ENCODE measurements at regions not wholly inside any gene's neighbourhood (a gene's known extent, or its start where the extent isn't known, plus 50 kb on each side); places are given as distances from the start of the nearest gene placed in this dataset.

DNA sequence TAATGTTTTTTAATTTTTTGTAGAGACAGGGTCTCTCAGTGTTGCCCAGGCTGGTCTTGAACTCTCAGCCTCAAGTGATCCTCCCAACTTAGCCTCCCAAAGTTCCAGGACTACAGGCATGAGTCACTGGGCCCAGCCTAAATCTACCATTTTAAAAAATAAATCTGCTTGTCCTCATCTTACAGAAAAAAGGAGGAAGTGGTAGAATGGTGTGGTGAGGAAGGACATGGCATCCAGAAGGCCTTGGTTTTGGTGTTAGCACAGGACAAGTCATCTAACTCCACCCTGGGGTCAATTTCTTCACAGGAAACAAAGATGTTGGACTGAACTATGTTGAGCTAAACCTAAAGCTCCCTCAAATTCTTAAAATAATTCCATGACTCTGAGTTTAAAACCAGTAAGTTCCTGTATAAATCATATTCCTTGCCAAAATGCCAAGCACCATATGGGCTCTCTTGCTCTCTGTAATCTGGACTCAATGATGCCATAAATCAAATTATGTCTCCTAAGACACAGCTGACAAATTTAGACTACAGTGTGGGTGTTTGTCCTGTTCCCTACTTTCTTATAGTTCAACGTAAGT is 253.9 kb upstream of the NOCT start:
- no peak for TF ChIP-seq POLR2A (IDR thresholded peaks at IDR 0.05)
- TF ChIP-seq, protein P1, sequence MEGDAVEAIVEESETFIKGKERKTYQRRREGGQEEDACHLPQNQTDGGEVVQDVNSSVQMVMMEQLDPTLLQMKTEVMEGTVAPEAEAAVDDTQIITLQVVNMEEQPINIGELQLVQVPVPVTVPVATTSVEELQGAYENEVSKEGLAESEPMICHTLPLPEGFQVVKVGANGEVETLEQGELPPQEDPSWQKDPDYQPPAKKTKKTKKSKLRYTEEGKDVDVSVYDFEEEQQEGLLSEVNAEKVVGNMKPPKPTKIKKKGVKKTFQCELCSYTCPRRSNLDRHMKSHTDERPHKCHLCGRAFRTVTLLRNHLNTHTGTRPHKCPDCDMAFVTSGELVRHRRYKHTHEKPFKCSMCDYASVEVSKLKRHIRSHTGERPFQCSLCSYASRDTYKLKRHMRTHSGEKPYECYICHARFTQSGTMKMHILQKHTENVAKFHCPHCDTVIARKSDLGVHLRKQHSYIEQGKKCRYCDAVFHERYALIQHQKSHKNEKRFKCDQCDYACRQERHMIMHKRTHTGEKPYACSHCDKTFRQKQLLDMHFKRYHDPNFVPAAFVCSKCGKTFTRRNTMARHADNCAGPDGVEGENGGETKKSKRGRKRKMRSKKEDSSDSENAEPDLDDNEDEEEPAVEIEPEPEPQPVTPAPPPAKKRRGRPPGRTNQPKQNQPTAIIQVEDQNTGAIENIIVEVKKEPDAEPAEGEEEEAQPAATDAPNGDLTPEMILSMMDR (IDR thresholded peaks at IDR 0.05) = no peak

All from esophagus squamous epithelium (tissue), 4 donors.